ENCODE measurements at regions not wholly inside any gene's neighbourhood (a gene's known extent, or its start where the extent isn't known, plus 50 kb on each side); places are given as distances from the start of the nearest gene placed in this dataset.

GRCh38 chr5:17802256-17802655 lies 168.0 kb downstream of the TAF11L14 start:
- Histone ChIP-seq H3K4me1 (ENCODE audit: control insufficient read depth, low read depth, low read length) (peaks cover 2% of the 10 kb centered on the region), H2BK5ac (ENCODE audit: low read length) (no peak overlapping the region), H3K36me3 (ENCODE audit: control insufficient read depth, insufficient read depth, low read length) (no peaks in the 10 kb centered on the region), H3K4me3 (ENCODE audit: low read length) (no peak overlapping the region), H3K79me2 (ENCODE audit: control insufficient read depth, insufficient read depth, low read length) (no peaks in the 10 kb centered on the region), H3K27me3 (ENCODE audit: insufficient read depth, low read length, poor library complexity) (no peaks in the 10 kb centered on the region), H2AK5ac (ENCODE audit: low read length) (no peak overlapping the region), H2BK15ac (replicated peaks; ENCODE audit: low read depth) (no peak overlapping the region), H3K79me1 (ENCODE audit: low read length) (no peaks in the 10 kb centered on the region), H4K5ac (ENCODE audit: low read length) (no peak overlapping the region), H2BK120ac (ENCODE audit: low read depth, low read length) (no peak overlapping the region), H3K9ac (ENCODE audit: low read length) (no peak overlapping the region), H4K8ac (ENCODE audit: low read depth, low read length) (no peak overlapping the region), H3K27ac (ENCODE audit: low read depth, low read length) (no peak overlapping the region), H3K4ac (ENCODE audit: low read depth, low read length) (no peak overlapping the region), H3K23ac (ENCODE audit: low read length) (no peak overlapping the region), H3K18ac (ENCODE audit: low read length) (no peak overlapping the region), H3K4me2 (ENCODE audit: low read length) (no peak overlapping the region), H3K56ac (ENCODE audit: low read length) (no peak overlapping the region)
- no CpG with 5 or more reads among the region's 3 CpGs for WGBS (ENCODE audit: extremely low coverage, insufficient coverage, low lambda C conversion rate)
- DNase-seq: peak; percentile 59

DNA sequence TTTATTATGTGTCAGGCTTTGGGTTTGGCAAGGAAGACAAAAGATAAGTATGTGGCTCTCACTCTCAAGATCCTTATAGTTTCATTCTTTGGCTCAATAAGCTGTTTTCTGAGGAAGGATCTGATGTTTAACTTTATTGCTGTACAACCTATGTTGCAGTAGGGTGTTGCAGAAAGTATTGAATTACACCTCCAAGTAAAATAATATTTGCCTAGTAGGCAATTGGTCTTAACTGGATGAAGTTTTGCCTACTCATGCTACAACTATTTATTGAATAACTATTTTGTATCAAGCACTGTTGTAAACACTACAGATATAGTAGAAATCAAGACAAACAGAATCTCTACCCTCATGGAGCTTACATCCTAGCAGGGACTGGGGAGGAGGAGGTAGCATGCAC lies 169.7 kb downstream of the TAF11L14 start:
- Histone ChIP-seq H3K4me1 (ENCODE audit: control insufficient read depth, low read depth, low read length) (peaks cover 2% of the 10 kb centered on the region), H3K18ac (ENCODE audit: low read length) (no peak overlapping the region), H3K23ac (ENCODE audit: low read length) (no peak overlapping the region), H4K8ac (ENCODE audit: low read depth, low read length) (no peak overlapping the region), H3K4me3 (ENCODE audit: low read length) (no peak overlapping the region), H2AK5ac (ENCODE audit: low read length) (no peak overlapping the region), H3K9ac (ENCODE audit: low read length) (no peak overlapping the region), H3K4me2 (ENCODE audit: low read length) (no peak overlapping the region), H3K27ac (ENCODE audit: low read depth, low read length) (no peak overlapping the region), H2BK120ac (ENCODE audit: low read depth, low read length) (no peak overlapping the region), H4K5ac (ENCODE audit: low read length) (no peak overlapping the region), H3K79me1 (ENCODE audit: low read length) (no peaks in the 10 kb centered on the region), H3K56ac (ENCODE audit: low read length) (no peak overlapping the region), H3K27me3 (ENCODE audit: insufficient read depth, low read length, poor library complexity) (no peaks in the 10 kb centered on the region), H3K4ac (ENCODE audit: low read depth, low read length) (no peak overlapping the region), H3K79me2 (ENCODE audit: control insufficient read depth, insufficient read depth, low read length) (no peaks in the 10 kb centered on the region), H3K36me3 (ENCODE audit: control insufficient read depth, insufficient read depth, low read length) (no peaks in the 10 kb centered on the region), H2BK5ac (ENCODE audit: low read length) (no peak overlapping the region), H2BK15ac (replicated peaks; ENCODE audit: low read depth) (no peak overlapping the region)
- no peak for DNase-seq

- Histone ChIP-seq H3K56ac (ENCODE audit: low read length) (no peak overlapping the region), H3K27me3 (ENCODE audit: insufficient read depth, low read length, poor library complexity) (no peaks in the 10 kb centered on the region), H2BK120ac (ENCODE audit: low read depth, low read length) (no peak overlapping the region), H3K9ac (ENCODE audit: low read length) (no peak overlapping the region), H3K4me3 (ENCODE audit: low read length) (no peak overlapping the region), H3K4ac (ENCODE audit: low read depth, low read length) (no peak overlapping the region), H3K23ac (ENCODE audit: low read length) (no peak overlapping the region), H3K79me2 (ENCODE audit: control insufficient read depth, insufficient read depth, low read length) (no peaks in the 10 kb centered on the region), H2BK15ac (replicated peaks; ENCODE audit: low read depth) (no peak overlapping the region), H3K79me1 (ENCODE audit: low read length) (no peaks in the 10 kb centered on the region), H3K36me3 (ENCODE audit: control insufficient read depth, insufficient read depth, low read length) (no peaks in the 10 kb centered on the region), H3K18ac (ENCODE audit: low read length) (no peak overlapping the region), H2BK5ac (ENCODE audit: low read length) (no peak overlapping the region), H4K5ac (ENCODE audit: low read length) (no peak overlapping the region), H3K4me2 (ENCODE audit: low read length) (no peak overlapping the region), H3K27ac (ENCODE audit: low read depth, low read length) (no peak overlapping the region), H2AK5ac (ENCODE audit: low read length) (no peak overlapping the region), H4K8ac (ENCODE audit: low read depth, low read length) (no peak overlapping the region), H3K4me1 (ENCODE audit: control insufficient read depth, low read depth, low read length) (peaks cover 2% of the 10 kb centered on the region)
- no peak for DNase-seq
- WGBS (ENCODE audit: extremely low coverage, insufficient coverage, low lambda C conversion rate): no CpG with 5 or more reads among the region's 2 CpGs
Observed at GRCh38 chr5:17805227-17805825, 171.1 kb downstream of the TAF11L14 start.

DNA sequence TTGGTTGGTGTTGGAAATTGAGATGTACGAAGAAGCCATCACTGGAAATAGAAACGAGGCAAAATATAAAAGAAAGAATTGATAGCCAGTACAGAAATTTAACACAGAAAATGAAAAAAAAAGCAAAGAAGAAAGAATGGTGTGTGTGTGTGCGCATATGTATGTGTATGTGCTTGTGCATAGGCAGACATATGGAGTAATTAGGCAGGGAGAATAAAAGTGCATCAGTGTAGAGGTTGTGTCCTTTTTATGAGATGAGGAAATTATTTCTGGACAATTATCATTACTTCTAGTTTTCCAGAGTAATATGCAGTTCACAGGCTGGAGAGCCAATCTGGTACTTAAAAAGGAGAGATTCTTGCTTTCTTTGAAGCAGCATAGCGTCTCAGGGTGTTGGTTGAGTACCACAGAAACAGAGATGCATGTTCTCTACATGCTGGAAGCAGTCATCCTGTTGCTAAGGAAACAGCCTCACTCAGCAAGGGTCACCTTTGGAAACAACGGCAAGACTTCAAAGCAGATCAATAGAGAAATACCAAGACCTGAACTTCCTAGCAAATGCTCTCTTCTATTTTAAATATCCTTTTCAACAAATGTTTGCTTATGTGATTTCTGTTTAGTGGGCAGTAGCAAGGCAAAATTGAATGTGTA lies 172.7 kb downstream of the TAF11L14 start:
- no peaks in the 10 kb centered on the region for H3K36me3 ChIP-seq (ENCODE audit: control insufficient read depth, insufficient read depth, low read length)
- no peak overlapping the region for H2BK5ac ChIP-seq (ENCODE audit: low read length)
- no peak overlapping the region for H4K5ac ChIP-seq (ENCODE audit: low read length)
- H3K27me3 ChIP-seq (ENCODE audit: insufficient read depth, low read length, poor library complexity): no peaks in the 10 kb centered on the region
- H3K56ac ChIP-seq (ENCODE audit: low read length): no peak overlapping the region
- H3K18ac ChIP-seq (ENCODE audit: low read length): no peak overlapping the region
- no peaks in the 10 kb centered on the region for H3K79me1 ChIP-seq (ENCODE audit: low read length)
- peaks cover 2% of the 10 kb centered on the region for H3K4me1 ChIP-seq (ENCODE audit: control insufficient read depth, low read depth, low read length)
- H3K4ac ChIP-seq (ENCODE audit: low read depth, low read length): no peak overlapping the region
- H3K23ac ChIP-seq (ENCODE audit: low read length): no peak overlapping the region
- no peak overlapping the region for H3K4me3 ChIP-seq (ENCODE audit: low read length)
- no peak overlapping the region for H3K9ac ChIP-seq (ENCODE audit: low read length)
- H2BK15ac ChIP-seq (replicated peaks; ENCODE audit: low read depth): no peak overlapping the region
- H4K8ac ChIP-seq (ENCODE audit: low read depth, low read length): no peak overlapping the region
- no peak overlapping the region for H2BK120ac ChIP-seq (ENCODE audit: low read depth, low read length)
- H2AK5ac ChIP-seq (ENCODE audit: low read length): no peak overlapping the region
- H3K27ac ChIP-seq (ENCODE audit: low read depth, low read length): no peak overlapping the region
- H3K79me2 ChIP-seq (ENCODE audit: control insufficient read depth, insufficient read depth, low read length): no peaks in the 10 kb centered on the region
- 100% methylated on average over 2 of the region's 5 CpGs for WGBS (ENCODE audit: extremely low coverage, insufficient coverage, low lambda C conversion rate)
- no peak for DNase-seq
- no peak overlapping the region for H3K4me2 ChIP-seq (ENCODE audit: low read length)

- no peak for DNase-seq
- no peak overlapping the region for H3K4me2 ChIP-seq (ENCODE audit: low read length)
- H2BK5ac ChIP-seq (ENCODE audit: low read length): no peak overlapping the region
- no peak overlapping the region for H2AK5ac ChIP-seq (ENCODE audit: low read length)
- no peaks in the 10 kb centered on the region for H3K79me2 ChIP-seq (ENCODE audit: control insufficient read depth, insufficient read depth, low read length)
- H3K27ac ChIP-seq (ENCODE audit: low read depth, low read length): no peak overlapping the region
- H2BK120ac ChIP-seq (ENCODE audit: low read depth, low read length): no peak overlapping the region
- H3K4me1 ChIP-seq (ENCODE audit: control insufficient read depth, low read depth, low read length): no peaks in the 10 kb centered on the region
- no peak overlapping the region for H3K4ac ChIP-seq (ENCODE audit: low read depth, low read length)
- no peak overlapping the region for H2BK15ac ChIP-seq (replicated peaks; ENCODE audit: low read depth)
- no peak overlapping the region for H4K5ac ChIP-seq (ENCODE audit: low read length)
- no peak overlapping the region for H3K56ac ChIP-seq (ENCODE audit: low read length)
- no peak overlapping the region for H3K4me3 ChIP-seq (ENCODE audit: low read length)
- no peak overlapping the region for H3K18ac ChIP-seq (ENCODE audit: low read length)
- H3K79me1 ChIP-seq (ENCODE audit: low read length): no peaks in the 10 kb centered on the region
- no peaks in the 10 kb centered on the region for H3K36me3 ChIP-seq (ENCODE audit: control insufficient read depth, insufficient read depth, low read length)
- no peak overlapping the region for H3K9ac ChIP-seq (ENCODE audit: low read length)
- no peaks in the 10 kb centered on the region for H3K27me3 ChIP-seq (ENCODE audit: insufficient read depth, low read length, poor library complexity)
- no peak overlapping the region for H4K8ac ChIP-seq (ENCODE audit: low read depth, low read length)
- WGBS (ENCODE audit: extremely low coverage, insufficient coverage, low lambda C conversion rate): no CpG with 5 or more reads among the region's 2 CpGs
- no peak overlapping the region for H3K23ac ChIP-seq (ENCODE audit: low read length)
Observed at GRCh38 chr5:17808566-17808965, 174.3 kb downstream of the TAF11L14 start.

GRCh38 chr5:17810734-17811133 lies 176.5 kb downstream of the TAF11L14 start:
- Histone ChIP-seq H3K27me3 (ENCODE audit: insufficient read depth, low read length, poor library complexity) (no peaks in the 10 kb centered on the region), H4K8ac (ENCODE audit: low read depth, low read length) (no peak overlapping the region), H3K4me3 (ENCODE audit: low read length) (no peak overlapping the region), H3K79me2 (ENCODE audit: control insufficient read depth, insufficient read depth, low read length) (no peaks in the 10 kb centered on the region), H3K4ac (ENCODE audit: low read depth, low read length) (no peak overlapping the region), H2BK5ac (ENCODE audit: low read length) (no peak overlapping the region), H2AK5ac (ENCODE audit: low read length) (no peak overlapping the region), H3K4me2 (ENCODE audit: low read length) (no peak overlapping the region), H2BK120ac (ENCODE audit: low read depth, low read length) (no peak overlapping the region), H3K79me1 (ENCODE audit: low read length) (no peaks in the 10 kb centered on the region), H3K36me3 (ENCODE audit: control insufficient read depth, insufficient read depth, low read length) (no peaks in the 10 kb centered on the region), H2BK15ac (replicated peaks; ENCODE audit: low read depth) (no peak overlapping the region), H3K27ac (ENCODE audit: low read depth, low read length) (no peak overlapping the region), H3K56ac (ENCODE audit: low read length) (no peak overlapping the region), H4K5ac (ENCODE audit: low read length) (no peak overlapping the region), H3K9ac (ENCODE audit: low read length) (no peak overlapping the region), H3K4me1 (ENCODE audit: control insufficient read depth, low read depth, low read length) (no peaks in the 10 kb centered on the region), H3K18ac (ENCODE audit: low read length) (no peak overlapping the region), H3K23ac (ENCODE audit: low read length) (no peak overlapping the region)
- DNase-seq: no peak
- WGBS (ENCODE audit: extremely low coverage, insufficient coverage, low lambda C conversion rate): no CpG with 5 or more reads among the region's 1 CpG
